ENCODE measurements at regions not wholly inside any gene's neighbourhood (a gene's known extent, or its start where the extent isn't known, plus 50 kb on each side); places are given as distances from the start of the nearest gene placed in this dataset.

GRCh38 chr22:27201741-27202140 lies 544.4 kb downstream of the MIAT start:
- WGBS, 2 donors = 87 to 88% methylated on average over 3 of the region's 3 CpGs
- no peak for TF ChIP-seq CTCF (IDR thresholded peaks at IDR 0.05; ENCODE audit: control extremely low read depth, extremely low read depth)
- no peak for ATAC-seq (ENCODE audit: insufficient read depth, low FRiP score)
- no peaks in the 10 kb centered on the region for H3K36me3 ChIP-seq (ENCODE audit: control insufficient read depth in 4 of 4, insufficient read depth in 4 of 4, low read length in 4 of 4)
- peaks cover 0 to 4% (median 0%) of the 10 kb centered on the region in 3 donors for H3K27me3 ChIP-seq (ENCODE audit: control insufficient read depth in 3 of 3, insufficient read depth in 3 of 3, low read length in 2 of 3)
- no peak overlapping the region for H3K9ac ChIP-seq (ENCODE audit: insufficient read depth in 1 of 2, low read length in 2 of 2)
- no peak for DNase-seq
- H3K4me3 ChIP-seq = no peak overlapping the region
- H3K27ac ChIP-seq (ENCODE audit: low read depth in 1 of 2, low read length in 1 of 2) = no peak overlapping the region
- peaks cover 0 to 10% (median 0%) of the 10 kb centered on the region in 5 donors for H3K4me1 ChIP-seq (ENCODE audit: control insufficient read depth in 5 of 5, insufficient read depth in 5 of 5, low read length in 5 of 5)
- no peaks in the 10 kb centered on the region for H3K9me3 ChIP-seq (ENCODE audit: control insufficient read depth in 4 of 4, insufficient read depth in 3 of 4, low read length in 3 of 4)

- WGBS, 2 donors = 83 to 86% methylated on average over 2 of the region's 2 CpGs
- H3K9ac ChIP-seq (ENCODE audit: insufficient read depth in 1 of 2, low read length in 2 of 2) = no peak overlapping the region
Observed at GRCh38 chr22:27203276-27203660, 545.9 kb downstream of the MIAT start.

GRCh38 chr22:27204280-27204679 lies 546.9 kb downstream of the MIAT start:
- Histone ChIP-seq H3K27me3 (ENCODE audit: control insufficient read depth in 3 of 3, insufficient read depth in 3 of 3, low read length in 2 of 3) (peaks cover 0 to under 1% (median 0%) of the 10 kb centered on the region in 3 donors), H3K4me1 (ENCODE audit: control insufficient read depth in 5 of 5, insufficient read depth in 5 of 5, low read length in 5 of 5) (peaks cover 0 to 10% (median 0%) of the 10 kb centered on the region in 5 donors), H3K4me3 (no peak overlapping the region), H3K9ac (ENCODE audit: insufficient read depth in 1 of 2, low read length in 2 of 2) (no peak overlapping the region), H3K27ac (ENCODE audit: low read depth in 1 of 2, low read length in 1 of 2) (no peak overlapping the region), H3K36me3 (ENCODE audit: control insufficient read depth in 4 of 4, insufficient read depth in 4 of 4, low read length in 4 of 4) (no peaks in the 10 kb centered on the region), H3K9me3 (ENCODE audit: control insufficient read depth in 4 of 4, insufficient read depth in 3 of 4, low read length in 3 of 4) (no peaks in the 10 kb centered on the region)
- ATAC-seq (ENCODE audit: insufficient read depth, low FRiP score) (no peak), DNase-seq (no peak)
- 86 to 87% methylated on average over 5 of the region's 5 CpGs for WGBS, 2 donors
- no peak for TF ChIP-seq CTCF (IDR thresholded peaks at IDR 0.05; ENCODE audit: control extremely low read depth, extremely low read depth)

More at GRCh38 chr22:27203276-27203660, 545.9 kb downstream of the MIAT start:
- H3K36me3 ChIP-seq (ENCODE audit: control insufficient read depth in 4 of 4, insufficient read depth in 4 of 4, low read length in 4 of 4) = no peaks in the 10 kb centered on the region
- H3K27ac ChIP-seq (ENCODE audit: low read depth in 1 of 2, low read length in 1 of 2) = no peak overlapping the region
- H3K4me1 ChIP-seq (ENCODE audit: control insufficient read depth in 5 of 5, insufficient read depth in 5 of 5, low read length in 5 of 5) = peaks cover 0 to 10% (median 0%) of the 10 kb centered on the region in 5 donors
- H3K9me3 ChIP-seq (ENCODE audit: control insufficient read depth in 4 of 4, insufficient read depth in 3 of 4, low read length in 3 of 4) = no peaks in the 10 kb centered on the region
- ATAC-seq (ENCODE audit: insufficient read depth, low FRiP score) (no peak), DNase-seq (no peak)
- H3K27me3 ChIP-seq (ENCODE audit: control insufficient read depth in 3 of 3, insufficient read depth in 3 of 3, low read length in 2 of 3) = peaks cover 0 to 4% (median 0%) of the 10 kb centered on the region in 3 donors
- H3K4me3 ChIP-seq = no peak overlapping the region
- TF ChIP-seq CTCF (IDR thresholded peaks at IDR 0.05; ENCODE audit: control extremely low read depth, extremely low read depth) = no peak

- no peaks in the 10 kb centered on the region for H3K27me3 ChIP-seq (ENCODE audit: control insufficient read depth in 3 of 3, insufficient read depth in 3 of 3, low read length in 2 of 3)
- H3K4me3 ChIP-seq = no peak overlapping the region
- DNase-seq = no peak
- WGBS, 2 donors = 95 to 98% methylated on average over 4 of the region's 4 CpGs
- H3K9ac ChIP-seq (ENCODE audit: insufficient read depth in 1 of 2, low read length in 2 of 2) = no peak overlapping the region
- H3K36me3 ChIP-seq (ENCODE audit: control insufficient read depth in 4 of 4, insufficient read depth in 4 of 4, low read length in 4 of 4) = no peaks in the 10 kb centered on the region
- no peak for TF ChIP-seq CTCF (IDR thresholded peaks at IDR 0.05; ENCODE audit: control extremely low read depth, extremely low read depth)
- no peak for ATAC-seq (ENCODE audit: insufficient read depth, low FRiP score)
- H3K27ac ChIP-seq (ENCODE audit: low read depth in 1 of 2, low read length in 1 of 2) = no peak overlapping the region
- H3K9me3 ChIP-seq (ENCODE audit: control insufficient read depth in 4 of 4, insufficient read depth in 3 of 4, low read length in 3 of 4) = no peaks in the 10 kb centered on the region
- peaks cover 0 to 10% (median 0%) of the 10 kb centered on the region in 5 donors for H3K4me1 ChIP-seq (ENCODE audit: control insufficient read depth in 5 of 5, insufficient read depth in 5 of 5, low read length in 5 of 5)
Observed at GRCh38 chr22:27204817-27205216, 547.4 kb downstream of the MIAT start.

Data from lung (tissue), 11 donors.